Activated T-helper 1 cell treated with anti-CD3 and anti-CD28 coated beads, Interleukin-12 subunit alpha, Interleukin-12 subunit beta, Interleukin-2, Interleukin-4 antibody, amounts not matched to agents 30 ng/mL and 10 ng/mL and 1 ng/mL, durations not matched to agents 14 hours and 24 hours and 36 hours (primary cell): ENCODE measurements at regions not wholly inside any gene's neighbourhood (a gene's known extent, or its start where the extent isn't known, plus 50 kb on each side); places are given as distances from the start of the nearest gene placed in this dataset.

Experiments
- DNase-seq: peaks from one replicate; pipeline ENCODE4 v3.0.0; 2021; ENCODE audit warnings: low spot score
- H3K27ac Mint-ChIP-seq: one replicate; pipeline ENCODE4 v1.8.0; 2021; ENCODE audit warnings: mild to moderate bottlenecking, mixed read lengths
- H3K27me3 Mint-ChIP-seq: one replicate; pipeline ENCODE4 v1.8.0; 2022; ENCODE audit warnings: mild to moderate bottlenecking, moderate library complexity, mixed read lengths; ENCODE audit not compliant: insufficient read depth
- H3K36me3 Mint-ChIP-seq: one replicate; pipeline ENCODE4 v1.8.0; 2021; ENCODE audit warnings: low read depth, mixed read lengths
- H3K4me1 Mint-ChIP-seq: one replicate; pipeline ENCODE4 v1.8.0; 2021; ENCODE audit warnings: low read depth, mixed read lengths
- H3K4me3 Mint-ChIP-seq: one replicate; pipeline ENCODE4 v1.8.0; 2021; ENCODE audit warnings: mild to moderate bottlenecking, moderate library complexity, mixed read lengths
- H3K9me3 Mint-ChIP-seq: one replicate; pipeline ENCODE4 v1.8.0; 2021; ENCODE audit warnings: mixed read lengths
- intact Hi-C: fragments of 100-400 bp; cut with micrococcal nuclease; formaldehyde crosslinking; loops from one replicate; pipeline ENCODE4 v1.15.1; 2024

DNA sequence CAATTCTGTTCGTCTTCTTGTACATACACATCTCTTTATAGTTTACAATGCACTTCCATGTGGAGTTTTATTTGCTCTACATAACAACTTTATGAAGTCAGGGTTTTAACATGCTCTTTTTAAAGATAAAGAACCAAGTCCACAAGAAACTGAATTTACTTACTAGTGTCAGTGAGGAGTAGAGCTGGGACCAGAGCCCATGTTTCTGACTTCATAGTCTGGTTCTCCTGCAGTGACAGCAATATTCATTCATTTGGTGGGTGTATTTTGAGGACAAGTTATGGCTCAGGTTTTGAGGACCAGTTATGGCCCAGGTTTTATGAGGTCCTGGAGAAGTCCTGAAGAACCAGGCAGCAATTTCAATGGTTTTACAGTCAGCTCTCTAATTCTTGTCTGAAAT, 481.9 kb upstream of the TNC start:
- Mint-ChIP-seq H3K4me1 (no peaks in the 10 kb centered on the region), H3K9me3 (no peaks in the 10 kb centered on the region), H3K36me3 (no peaks in the 10 kb centered on the region), H3K4me3 (no peak overlapping the region), H3K27me3 (peaks cover 8% of the 10 kb centered on the region), H3K27ac (no peak overlapping the region)
- intact Hi-C loops: no loop called here
- no peak for DNase-seq

GRCh38 chr9:115601434-115601833, 483.5 kb upstream of the TNC start:
- intact Hi-C loops: no loop called here
- DNase-seq: no peak
- H3K9me3 Mint-ChIP-seq: no peaks in the 10 kb centered on the region
- no peak overlapping the region for H3K27ac Mint-ChIP-seq
- H3K36me3 Mint-ChIP-seq: no peaks in the 10 kb centered on the region
- H3K4me1 Mint-ChIP-seq: no peaks in the 10 kb centered on the region
- H3K4me3 Mint-ChIP-seq: no peak overlapping the region
- peaks cover 5% of the 10 kb centered on the region for H3K27me3 Mint-ChIP-seq

DNA sequence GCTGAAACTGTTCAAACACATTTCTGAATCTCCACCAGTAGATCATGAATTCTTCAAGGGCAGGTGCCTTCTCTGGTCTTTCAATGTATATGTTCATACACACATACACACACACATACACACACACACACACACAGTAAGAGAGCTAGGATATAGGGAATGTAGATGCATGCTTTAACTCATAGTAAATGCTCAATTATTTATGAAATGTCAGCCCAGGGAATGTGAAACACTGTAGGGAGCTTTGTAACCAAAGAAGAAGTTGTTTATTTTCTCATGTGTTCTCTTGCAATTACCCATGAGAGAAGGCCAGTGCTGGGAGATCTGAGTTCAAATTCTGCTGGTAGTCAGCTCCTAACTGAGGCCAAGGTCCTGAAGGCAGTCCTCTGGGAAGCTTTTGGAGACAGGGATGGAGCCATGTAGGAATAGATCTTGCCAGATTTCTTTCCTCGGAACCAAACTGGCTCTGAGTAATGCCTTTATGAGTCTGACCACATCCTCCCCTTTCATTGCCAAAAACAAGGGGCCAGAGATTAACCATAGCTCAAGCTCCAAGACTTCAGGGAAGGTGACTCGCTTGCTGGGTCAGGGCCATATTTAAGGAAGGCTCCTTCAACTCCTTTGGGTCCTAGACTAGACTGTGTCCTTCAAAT, 487.0 kb upstream of the TNC start:
- intact Hi-C loops: no loop called here
- no peaks in the 10 kb centered on the region for H3K36me3 Mint-ChIP-seq
- H3K27me3 Mint-ChIP-seq: no peaks in the 10 kb centered on the region
- H3K4me1 Mint-ChIP-seq: no peaks in the 10 kb centered on the region
- no peaks in the 10 kb centered on the region for H3K9me3 Mint-ChIP-seq
- H3K27ac Mint-ChIP-seq: no peak overlapping the region
- H3K4me3 Mint-ChIP-seq: no peak overlapping the region
- DNase-seq: no peak

DNA sequence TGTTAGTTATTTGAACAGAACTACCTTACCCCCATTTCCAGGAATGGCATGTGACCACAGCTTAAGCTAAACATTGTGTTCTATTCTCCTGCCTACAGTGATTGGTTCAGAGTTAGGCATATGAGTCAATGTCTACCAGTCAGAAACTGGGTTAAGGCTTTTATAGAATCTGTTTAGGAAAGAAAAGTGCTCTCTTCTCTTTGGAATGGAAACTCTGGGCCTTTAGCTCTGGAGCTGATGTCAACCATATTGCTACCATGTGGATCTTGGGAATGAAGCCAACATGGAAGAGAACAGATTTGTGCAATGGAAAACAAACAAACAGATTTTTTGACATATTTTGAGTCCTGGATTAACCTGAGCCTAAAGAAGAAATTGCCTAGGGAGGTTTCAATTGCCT, 488.9 kb upstream of the TNC start:
- H3K27ac Mint-ChIP-seq: no peak overlapping the region
- no peak for DNase-seq
- H3K36me3 Mint-ChIP-seq: no peaks in the 10 kb centered on the region
- no peaks in the 10 kb centered on the region for H3K4me1 Mint-ChIP-seq
- H3K27me3 Mint-ChIP-seq: no peaks in the 10 kb centered on the region
- no peak overlapping the region for H3K4me3 Mint-ChIP-seq
- intact Hi-C loops: no loop called here
- no peaks in the 10 kb centered on the region for H3K9me3 Mint-ChIP-seq

DNA sequence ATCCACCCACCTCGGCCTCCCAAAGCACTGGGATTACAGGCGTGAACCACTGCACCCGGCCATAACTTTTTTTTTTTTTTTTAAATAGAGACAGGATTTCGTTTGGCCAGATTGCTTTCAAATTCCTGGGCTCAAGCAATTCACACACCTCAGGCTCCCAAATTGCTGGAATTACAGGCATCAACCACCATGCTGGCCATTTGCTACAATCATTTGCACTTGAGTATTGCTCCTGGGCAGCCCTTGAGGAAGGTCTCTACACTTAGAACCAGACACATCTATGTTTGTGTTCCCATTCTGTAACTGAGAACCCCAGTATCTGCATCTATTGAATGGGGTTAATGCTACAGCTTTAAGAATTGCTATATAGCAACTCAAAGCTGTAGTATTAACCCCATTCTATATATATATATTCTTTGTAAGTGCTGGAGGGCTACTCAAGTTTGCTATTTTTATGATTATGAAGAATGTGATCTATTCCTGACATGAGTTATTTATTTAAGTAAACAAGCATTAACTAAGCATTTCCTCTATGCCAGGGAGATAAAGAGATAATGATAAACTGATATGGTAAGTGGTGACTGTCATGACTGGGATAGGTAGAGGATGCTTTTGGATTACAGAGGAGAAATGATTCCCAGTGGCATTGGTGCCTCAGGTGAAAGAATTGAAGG, 496.5 kb upstream of the TNC start:
- Mint-ChIP-seq H3K27me3 (no peaks in the 10 kb centered on the region), H3K4me1 (no peaks in the 10 kb centered on the region), H3K36me3 (no peaks in the 10 kb centered on the region), H3K4me3 (no peak overlapping the region), H3K27ac (no peak overlapping the region), H3K9me3 (no peaks in the 10 kb centered on the region)
- DNase-seq: no peak
- intact Hi-C loops: no loop called here

GRCh38 chr9:115615000-115615401, 497.0 kb upstream of the TNC start:
- DNase-seq: no peak
- Mint-ChIP-seq H3K9me3 (no peaks in the 10 kb centered on the region), H3K4me3 (no peak overlapping the region), H3K36me3 (no peaks in the 10 kb centered on the region), H3K4me1 (no peaks in the 10 kb centered on the region), H3K27me3 (no peaks in the 10 kb centered on the region), H3K27ac (no peak overlapping the region)
- intact Hi-C loops: no loop called here

GRCh38 chr9:115615821-115616665, 498.1 kb upstream of the TNC start:
- Mint-ChIP-seq H3K36me3 (no peaks in the 10 kb centered on the region), H3K4me1 (no peaks in the 10 kb centered on the region), H3K27ac (no peak overlapping the region), H3K9me3 (peaks cover under 1% of the 10 kb centered on the region), H3K27me3 (no peaks in the 10 kb centered on the region), H3K4me3 (no peak overlapping the region)
- DNase-seq: no peak
- intact Hi-C loops: no loop called here

- Mint-ChIP-seq H3K27ac (no peak overlapping the region), H3K4me1 (no peaks in the 10 kb centered on the region), H3K9me3 (peaks cover 6% of the 10 kb centered on the region), H3K27me3 (no peaks in the 10 kb centered on the region), H3K4me3 (no peak overlapping the region), H3K36me3 (no peaks in the 10 kb centered on the region)
- DNase-seq: no peak
- intact Hi-C loops: no loop called here
Measured at GRCh38 chr9:115616666-115617239, 498.8 kb upstream of the TNC start.

- intact Hi-C loops: no loop called here
- Mint-ChIP-seq H3K4me1 (no peaks in the 10 kb centered on the region), H3K27me3 (no peaks in the 10 kb centered on the region)
Measured at GRCh38 chr9:115625251-115625650, 507.3 kb upstream of the TNC start.

DNA sequence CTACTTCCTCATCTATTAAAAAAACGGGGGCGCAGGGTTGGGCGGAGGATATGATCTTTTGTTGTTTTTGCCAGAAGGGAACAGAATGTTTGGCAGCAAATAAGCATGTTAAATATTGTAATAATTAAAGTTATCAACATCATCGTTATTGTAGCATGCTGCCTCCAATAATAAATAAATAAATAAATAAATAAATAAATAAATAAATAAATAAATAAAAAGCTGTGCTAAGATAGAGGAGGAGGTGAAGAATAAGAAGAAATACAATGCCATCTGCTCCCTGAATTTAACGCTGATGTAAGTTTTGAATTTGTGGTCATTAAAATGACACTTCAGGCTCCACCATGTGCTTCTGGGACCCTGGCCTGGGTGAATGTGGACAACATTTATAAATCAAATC, 508.0 kb upstream of the TNC start:
- Mint-ChIP-seq H3K36me3 (no peaks in the 10 kb centered on the region), H3K27ac (no peak overlapping the region), H3K27me3 (no peaks in the 10 kb centered on the region), H3K4me3 (no peak overlapping the region), H3K4me1 (no peaks in the 10 kb centered on the region), H3K9me3 (peaks cover 6% of the 10 kb centered on the region)
- intact Hi-C loops: no loop called here
- no peak for DNase-seq

More at GRCh38 chr9:115625251-115625650, 507.3 kb upstream of the TNC start:
- H3K4me3 Mint-ChIP-seq: no peak overlapping the region
- H3K36me3 Mint-ChIP-seq: no peaks in the 10 kb centered on the region
- H3K9me3 Mint-ChIP-seq: peaks cover 6% of the 10 kb centered on the region
- DNase-seq: no peak
- H3K27ac Mint-ChIP-seq: no peak overlapping the region

GRCh38 chr9:115627511-115627910, 509.6 kb upstream of the TNC start:
- Mint-ChIP-seq H3K4me1 (no peaks in the 10 kb centered on the region), H3K4me3 (no peak overlapping the region), H3K36me3 (no peaks in the 10 kb centered on the region), H3K27ac (no peak overlapping the region), H3K27me3 (no peaks in the 10 kb centered on the region), H3K9me3 (no peaks in the 10 kb centered on the region)
- no peak for DNase-seq
- intact Hi-C loops: no loop called here

DNA sequence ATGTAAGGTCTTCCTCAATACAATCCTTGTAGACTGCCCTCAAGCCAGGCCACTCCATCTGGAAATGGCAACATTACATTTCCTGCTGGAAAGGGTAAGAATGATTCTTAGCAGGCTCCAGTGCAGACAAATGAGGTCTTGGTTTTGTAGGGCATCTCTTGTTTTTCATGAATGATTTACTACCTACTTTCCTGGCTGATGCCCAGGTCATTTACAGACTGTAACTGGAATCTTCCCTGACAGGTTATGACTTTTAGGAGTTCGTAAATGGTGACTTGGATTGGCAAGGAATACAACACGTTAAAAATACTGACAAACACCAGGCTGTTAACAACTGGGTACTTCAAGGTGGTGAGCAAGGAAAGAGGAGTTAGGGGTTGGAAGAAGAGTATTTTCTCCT, 510.5 kb upstream of the TNC start:
- H3K27ac Mint-ChIP-seq: no peak overlapping the region
- no peaks in the 10 kb centered on the region for H3K4me1 Mint-ChIP-seq
- H3K36me3 Mint-ChIP-seq: no peaks in the 10 kb centered on the region
- no peak for DNase-seq
- no peaks in the 10 kb centered on the region for H3K9me3 Mint-ChIP-seq
- no peaks in the 10 kb centered on the region for H3K27me3 Mint-ChIP-seq
- H3K4me3 Mint-ChIP-seq: no peak overlapping the region
- intact Hi-C loops: no loop called here
